ENCODE measurements at regions not wholly inside any gene's neighbourhood (a gene's known extent, or its start where the extent isn't known, plus 50 kb on each side); places are given as distances from the start of the nearest gene placed in this dataset.

DNA sequence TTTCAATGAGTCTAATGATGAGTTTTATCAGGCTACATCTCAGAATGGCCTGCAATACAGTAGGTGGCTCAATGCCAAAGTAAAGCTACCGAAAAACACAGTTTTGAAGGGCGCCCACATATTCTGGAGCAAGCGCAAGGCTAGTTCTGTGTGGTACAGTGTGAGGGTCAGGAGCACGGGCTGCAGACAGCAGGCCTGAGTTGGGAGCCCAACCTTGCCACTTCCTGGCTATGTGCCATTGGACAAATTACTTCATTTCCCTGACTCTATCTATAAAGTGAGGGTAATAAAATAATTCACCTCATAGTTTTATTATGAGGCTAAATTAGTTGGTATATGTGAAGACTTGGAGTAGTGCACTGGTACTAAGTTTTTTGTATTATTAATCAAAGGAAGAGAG lies 150.7 kb downstream of the OPN5 start:
- TF ChIP-seq L3MBTL2 (conservative IDR thresholded peaks at IDR 0.05): no peak
- TF ChIP-seq HDGF (IDR thresholded peaks at IDR 0.05; ENCODE audit: borderline replicate concordance): no peak
- no peak for TF ChIP-seq ELF4 (IDR thresholded peaks at IDR 0.05)
- no peak for TF ChIP-seq FOXM1 (IDR thresholded peaks at IDR 0.05; ENCODE audit: borderline replicate concordance)
- no peak for TF ChIP-seq SP1 (IDR thresholded peaks at IDR 0.05)
- TF ChIP-seq ZNF384 (IDR thresholded peaks at IDR 0.05): no peak
- no peak for TF ChIP-seq FOXK2 (IDR thresholded peaks at IDR 0.05)
- TF ChIP-seq BHLHE40 (IDR thresholded peaks at IDR 0.05; ENCODE audit: borderline replicate concordance): no peak
- TF ChIP-seq LEF1 (IDR thresholded peaks at IDR 0.05; ENCODE audit: borderline replicate concordance): no peak
- TF ChIP-seq NFRKB (IDR thresholded peaks at IDR 0.05): no peak
- no peak for TF ChIP-seq ARNT (IDR thresholded peaks at IDR 0.05)
- TF ChIP-seq SUZ12 (IDR thresholded peaks at IDR 0.05): no peak
- TF ChIP-seq, protein P1, sequence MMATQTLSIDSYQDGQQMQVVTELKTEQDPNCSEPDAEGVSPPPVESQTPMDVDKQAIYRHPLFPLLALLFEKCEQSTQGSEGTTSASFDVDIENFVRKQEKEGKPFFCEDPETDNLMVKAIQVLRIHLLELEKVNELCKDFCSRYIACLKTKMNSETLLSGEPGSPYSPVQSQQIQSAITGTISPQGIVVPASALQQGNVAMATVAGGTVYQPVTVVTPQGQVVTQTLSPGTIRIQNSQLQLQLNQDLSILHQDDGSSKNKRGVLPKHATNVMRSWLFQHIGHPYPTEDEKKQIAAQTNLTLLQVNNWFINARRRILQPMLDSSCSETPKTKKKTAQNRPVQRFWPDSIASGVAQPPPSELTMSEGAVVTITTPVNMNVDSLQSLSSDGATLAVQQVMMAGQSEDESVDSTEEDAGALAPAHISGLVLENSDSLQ (IDR thresholded peaks at IDR 0.05): no peak
